ENCODE measurements at regions not wholly inside any gene's neighbourhood (a gene's known extent, or its start where the extent isn't known, plus 50 kb on each side); places are given as distances from the start of the nearest gene placed in this dataset.

- Histone ChIP-seq H2AFZ (no peak overlapping the region), H3K27ac (no peak overlapping the region), H3K4me3 (no peak overlapping the region), H4K20me1 (ENCODE audit: insufficient read depth) (no peaks in the 10 kb centered on the region), H3K79me2 (ENCODE audit: low read depth) (no peaks in the 10 kb centered on the region), H3K27me3 (ENCODE audit: insufficient read depth, low read depth) (no peaks in the 10 kb centered on the region), H3F3A (ENCODE audit: insufficient read depth, low read depth) (no peaks in the 10 kb centered on the region), H3K9me2 (ENCODE audit: insufficient read depth) (no peaks in the 10 kb centered on the region), H3K9me3 (ENCODE audit: insufficient read depth, low read depth) (no peaks in the 10 kb centered on the region), H3K4me1 (replicated peaks; ENCODE audit: insufficient read depth) (no peaks in the 10 kb centered on the region), H3K36me3 (ENCODE audit: low read depth) (no peaks in the 10 kb centered on the region), H3K4me2 (no peak overlapping the region)
- DNase-seq, result no peak
- BruUV-seq (replicated peaks), result no TSS peak
- POLR2A ChIA-PET (ENCODE audit: unreplicated experiment), result no interaction called here
- CTCF ChIA-PET, result no interaction called here
- TF ChIP-seq EZH2 (IDR thresholded peaks at IDR 0.05; ENCODE audit: low read depth) (no peak), CTCF (conservative IDR thresholded peaks at IDR 0.05) (no peak)
- intact Hi-C loops (cut with micrococcal nuclease; ENCODE audit: unreplicated experiment), result loop anchor here (5.0 kb wide), 2 partner anchors 333 to 473 kb away; no protein-coding TSS in a partner anchor
These were observed 113.0 kb upstream of the TFAP2D start for GRCh38 chr6:50600280-50600679.

GRCh38 chr6:50602292-50602691 lies 111.0 kb upstream of the TFAP2D start:
- Histone ChIP-seq H3K9me3 (ENCODE audit: insufficient read depth, low read depth) (no peaks in the 10 kb centered on the region), H3K4me2 (no peak overlapping the region), H3K4me3 (no peak overlapping the region), H3K4me1 (replicated peaks; ENCODE audit: insufficient read depth) (no peaks in the 10 kb centered on the region), H4K20me1 (ENCODE audit: insufficient read depth) (no peaks in the 10 kb centered on the region), H3K9me2 (ENCODE audit: insufficient read depth) (no peaks in the 10 kb centered on the region), H3F3A (ENCODE audit: insufficient read depth, low read depth) (no peaks in the 10 kb centered on the region), H3K36me3 (ENCODE audit: low read depth) (no peaks in the 10 kb centered on the region), H2AFZ (no peak overlapping the region), H3K27ac (no peak overlapping the region), H3K27me3 (ENCODE audit: insufficient read depth, low read depth) (no peaks in the 10 kb centered on the region), H3K79me2 (ENCODE audit: low read depth) (no peaks in the 10 kb centered on the region)
- CTCF ChIA-PET, result no interaction called here
- no TSS peak for BruUV-seq (replicated peaks)
- no peak for DNase-seq
- TF ChIP-seq EZH2 (IDR thresholded peaks at IDR 0.05; ENCODE audit: low read depth) (no peak), CTCF (conservative IDR thresholded peaks at IDR 0.05) (peak; percentile 90)
- POLR2A ChIA-PET (ENCODE audit: unreplicated experiment), result no interaction called here
- intact Hi-C loops (cut with micrococcal nuclease; ENCODE audit: unreplicated experiment), result loop anchor here (5.0 kb wide), 2 partner anchors 335 to 475 kb away; no protein-coding TSS in a partner anchor

GRCh38 chr6:50608421-50608820 lies 104.9 kb upstream of the TFAP2D start:
- DNase-seq, result no peak
- no TSS peak for BruUV-seq (replicated peaks)
- no peak overlapping the region for H2AFZ ChIP-seq
- intact Hi-C loops (cut with micrococcal nuclease; ENCODE audit: unreplicated experiment), result no loop called here
- H3K9me3 ChIP-seq (ENCODE audit: insufficient read depth, low read depth), result no peaks in the 10 kb centered on the region
- H3F3A ChIP-seq (ENCODE audit: insufficient read depth, low read depth), result no peaks in the 10 kb centered on the region
- no peaks in the 10 kb centered on the region for H3K27me3 ChIP-seq (ENCODE audit: insufficient read depth, low read depth)
- POLR2A ChIA-PET (ENCODE audit: unreplicated experiment), result no interaction called here
- H3K4me3 ChIP-seq, result no peak overlapping the region
- H3K4me1 ChIP-seq (replicated peaks; ENCODE audit: insufficient read depth), result no peaks in the 10 kb centered on the region
- H3K36me3 ChIP-seq (ENCODE audit: low read depth), result no peaks in the 10 kb centered on the region
- TF ChIP-seq EZH2 (IDR thresholded peaks at IDR 0.05; ENCODE audit: low read depth) (no peak), CTCF (conservative IDR thresholded peaks at IDR 0.05) (no peak)
- H3K27ac ChIP-seq, result no peak overlapping the region
- CTCF ChIA-PET, result no interaction called here
- no peaks in the 10 kb centered on the region for H3K9me2 ChIP-seq (ENCODE audit: insufficient read depth)
- H4K20me1 ChIP-seq (ENCODE audit: insufficient read depth), result no peaks in the 10 kb centered on the region
- H3K4me2 ChIP-seq, result no peak overlapping the region
- H3K79me2 ChIP-seq (ENCODE audit: low read depth), result no peaks in the 10 kb centered on the region

Data from PC-9 (cell line).